HepG2 (cell line): ENCODE measurements at regions not wholly inside any gene's neighbourhood (a gene's known extent, or its start where the extent isn't known, plus 50 kb on each side); places are given as distances from the start of the nearest gene placed in this dataset.

Experiments used
- ARNT2 ChIP-seq: sonication (generic); formaldehyde crosslinking; IDR thresholded peaks from 2 replicates; pipeline ENCODE4 v1.8.0; 2022; ENCODE audit warnings: mild to moderate bottlenecking, low read depth, missing genetic modification reagents, moderate library complexity
- CBX2 ChIP-seq, 2 experiments: fragments of 200-600 bp in 1 of 2; sonication (generic); formaldehyde crosslinking in 1 of 2; IDR thresholded peaks; 2 replicates each; pipeline versions ENCODE4 v1.7.0 to v1.8.1; 2018 to 2022; ENCODE audit warnings: low read depth in 2 of 2, low read length in 1 of 2, mild to moderate bottlenecking in 1 of 2, missing genetic modification reagents in 1 of 2
- CHD4 ChIP-seq: fragments of 200-600 bp; sonication (generic); IDR thresholded peaks from 2 replicates; pipeline ENCODE4 v1.7.0; 2017; ENCODE audit warnings: mild to moderate bottlenecking, low read length, borderline replicate concordance
- HMG20A ChIP-seq: IDR thresholded peaks from 2 replicates; pipeline ENCODE4 v1.6.1; 2016; ENCODE audit warnings: borderline replicate concordance
- KAT8 ChIP-seq: IDR thresholded peaks from 2 replicates; pipeline ENCODE4 v1.6.1; 2016; ENCODE audit warnings: missing genetic modification reagents, missing compliant biosample characterization
- MEF2D ChIP-seq: sonication (generic); formaldehyde crosslinking; IDR thresholded peaks from 2 replicates; pipeline ENCODE4 v1.5.1; 2020; ENCODE audit warnings: mild to moderate bottlenecking, missing genetic modification reagents
- MNT ChIP-seq: fragments of 450-650 bp; IDR thresholded peaks from 2 replicates; pipeline ENCODE4 v1.6.1; 2016
- MTA1 ChIP-seq: sonication (generic); formaldehyde crosslinking; IDR thresholded peaks from 2 replicates; pipeline ENCODE4 v1.4.0; 2020; ENCODE audit warnings: missing genetic modification reagents, mild to moderate bottlenecking, borderline replicate concordance
- SOX5 ChIP-seq: IDR thresholded peaks from 2 replicates; pipeline ENCODE4 v1.6.1; 2016; ENCODE audit warnings: borderline replicate concordance
- TOPORS ChIP-seq: sonication (generic); formaldehyde crosslinking; IDR thresholded peaks from 2 replicates; pipeline ENCODE4 v1.8.0; 2023; ENCODE audit warnings: mild to moderate bottlenecking, missing genetic modification reagents
- U2AF2 ChIP-seq: fragments of 200-400 bp; formaldehyde crosslinking; IDR thresholded peaks from 2 replicates; pipeline ENCODE4 v1.6.1; 2017; ENCODE audit warnings: low read depth, mild to moderate bottlenecking, low read length
- ZBTB26 ChIP-seq: IDR thresholded peaks from 2 replicates; pipeline ENCODE4 v1.6.1; 2016; ENCODE audit warnings: missing compliant biosample characterization, missing genetic modification reagents, borderline replicate concordance
- ZBTB40 ChIP-seq, 2 experiments: fragments of 450-650 bp in 1 of 2; sonication (generic) in 1 of 2; formaldehyde crosslinking in 1 of 2; IDR thresholded peaks; 2 replicates each; pipeline versions ENCODE4 v1.6.1 to v1.8.0; 2016 to 2022; ENCODE audit warnings: antibody characterized with exemption in 1 of 2, mild to moderate bottlenecking in 1 of 2, missing genetic modification reagents in 1 of 2
- ZKSCAN5 ChIP-seq: sonication (generic); formaldehyde crosslinking; IDR thresholded peaks from 2 replicates; pipeline ENCODE4 v1.5.1; 2020; ENCODE audit warnings: mild to moderate bottlenecking, missing genetic modification reagents
- ZNF546 ChIP-seq: sonication (generic); formaldehyde crosslinking; conservative IDR thresholded peaks from 2 replicates; pipeline ENCODE4 v1.8.1; 2023; ENCODE audit warnings: mild to moderate bottlenecking, missing genetic modification reagents
- ZNF709 ChIP-seq: sonication (generic); formaldehyde crosslinking; IDR thresholded peaks from 2 replicates; pipeline ENCODE4 v1.5.0; 2020; ENCODE audit warnings: mild to moderate bottlenecking, missing genetic modification reagents
- TF ChIP-seq, protein P1 (sequence below): sonication (generic); formaldehyde crosslinking; IDR thresholded peaks from 2 replicates; pipeline ENCODE4 v1.8.0; 2023; ENCODE audit warnings: mild to moderate bottlenecking, missing genetic modification reagents

DNA sequence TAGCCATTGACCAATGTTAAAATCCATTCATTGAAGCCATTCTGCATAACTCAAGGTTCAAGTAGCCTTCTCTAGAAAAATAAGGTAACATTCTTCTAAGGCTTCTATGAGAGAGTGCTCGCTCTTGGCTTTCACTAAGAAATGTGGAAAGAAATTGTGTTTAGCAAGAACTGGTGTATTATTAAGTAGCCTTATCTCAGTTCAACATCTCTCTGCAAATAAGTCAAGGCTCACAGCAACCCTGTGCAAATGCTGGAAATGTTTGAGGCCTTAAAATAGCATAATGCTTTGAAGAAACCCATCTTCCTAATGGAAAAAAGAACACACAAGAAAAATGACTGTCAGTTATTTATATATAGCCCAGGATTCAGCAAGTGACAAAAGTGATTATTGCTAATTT lies 254.1 kb upstream of the PROX1 start (continued):
- no peak for TF ChIP-seq ZBTB40 (IDR thresholded peaks at IDR 0.05)
- TF ChIP-seq ZBTB40 (CRISPR knock-in tag; IDR thresholded peaks at IDR 0.05), result no peak
- TF ChIP-seq ZNF546, result no peak
- peak; percentile 98 for TF ChIP-seq MEF2D
- TF ChIP-seq CBX2 (IDR thresholded peaks at IDR 0.05; ENCODE audit: low read depth, low read length), result no peak
- TF ChIP-seq CBX2 (CRISPR knock-in tag; IDR thresholded peaks at IDR 0.05; ENCODE audit: low read depth), result no peak
- TF ChIP-seq ZBTB26 (CRISPR knock-in tag), result no peak
- TF ChIP-seq MNT, result no peak
- no peak for TF ChIP-seq MTA1 (CRISPR knock-in tag)
- TF ChIP-seq KAT8 (CRISPR knock-in tag), result peak; percentile 75
- no peak for TF ChIP-seq ZKSCAN5 (CRISPR knock-in tag)
- TF ChIP-seq TOPORS (CRISPR knock-in tag), result 0 out of 2 replicates have a peak, but pooled peaks have one; percentile 37
- TF ChIP-seq HMG20A, result peak; percentile 87; the same call in 1 of the 2 replicates
- TF ChIP-seq CHD4, result no peak
- TF ChIP-seq ZNF709 (CRISPR knock-in tag), result no peak
- TF ChIP-seq SOX5 (CRISPR knock-in tag), result peak; percentile 73
- TF ChIP-seq U2AF2, result no peak
- no peak for TF ChIP-seq ARNT2 (CRISPR knock-in tag)
- TF ChIP-seq, protein P1, sequence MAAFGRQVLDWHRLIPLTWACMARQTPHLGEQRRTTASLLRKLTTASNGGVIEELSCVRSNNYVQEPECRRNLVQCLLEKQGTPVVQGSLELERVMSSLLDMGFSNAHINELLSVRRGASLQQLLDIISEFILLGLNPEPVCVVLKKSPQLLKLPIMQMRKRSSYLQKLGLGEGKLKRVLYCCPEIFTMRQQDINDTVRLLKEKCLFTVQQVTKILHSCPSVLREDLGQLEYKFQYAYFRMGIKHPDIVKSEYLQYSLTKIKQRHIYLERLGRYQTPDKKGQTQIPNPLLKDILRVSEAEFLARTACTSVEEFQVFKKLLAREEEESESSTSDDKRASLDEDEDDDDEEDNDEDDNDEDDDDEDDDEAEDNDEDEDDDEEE, result no peak
